Mesendoderm (in vitro differentiated cells): ENCODE measurements at regions not wholly inside any gene's neighbourhood (a gene's known extent, or its start where the extent isn't known, plus 50 kb on each side); places are given as distances from the start of the nearest gene placed in this dataset.

ENCODE experiments used
- DNase-seq: peaks from one replicate; pipeline ENCODE4 v3.0.0; 2013
- H2AK5ac ChIP-seq: 2 replicates; pipeline ENCODE4 v1.6.1; 2013; ENCODE audit warnings: low read length, inconsistent platforms
- H2BK120ac ChIP-seq: 2 replicates; pipeline ENCODE4 v1.6.1; 2013; ENCODE audit warnings: low read depth, mild to moderate bottlenecking, low read length, moderate library complexity, mixed read lengths
- H2BK15ac ChIP-seq: replicated peaks from 2 replicates; pipeline ENCODE4 v1.6.1; 2013; ENCODE audit warnings: low read depth, mild to moderate bottlenecking, moderate library complexity
- H2BK5ac ChIP-seq: 2 replicates; pipeline ENCODE4 v1.6.1; 2013; ENCODE audit warnings: low read length, inconsistent platforms
- H3K18ac ChIP-seq: 2 replicates; pipeline ENCODE4 v1.6.1; 2013; ENCODE audit warnings: mild to moderate bottlenecking, low read length, mixed read lengths
- H3K23ac ChIP-seq: one replicate; pipeline ENCODE4 v1.6.1; 2013; ENCODE audit warnings: low read length
- H3K27ac ChIP-seq: 2 replicates; pipeline ENCODE4 v1.5.1; 2013; ENCODE audit warnings: low read depth, mild to moderate bottlenecking, inconsistent platforms, low read length, moderate library complexity
- H3K27me3 ChIP-seq: 2 replicates; pipeline ENCODE4 v1.6.1; 2013; ENCODE audit warnings: low read length, control low read depth, mild to moderate bottlenecking, inconsistent platforms; ENCODE audit not compliant: insufficient read depth, poor library complexity
- H3K36me3 ChIP-seq: 2 replicates; pipeline ENCODE4 v1.6.1; 2013; ENCODE audit warnings: low read length, inconsistent platforms; ENCODE audit not compliant: control insufficient read depth, insufficient read depth
- H3K4ac ChIP-seq: one replicate; pipeline ENCODE4 v1.6.1; 2013; ENCODE audit warnings: low read depth, mild to moderate bottlenecking, low read length, moderate library complexity
- H3K4me1 ChIP-seq: 2 replicates; pipeline ENCODE4 v1.6.1; 2013; ENCODE audit warnings: low read depth, low read length, inconsistent platforms; ENCODE audit not compliant: control insufficient read depth
- H3K4me2 ChIP-seq: 2 replicates; pipeline ENCODE4 v1.6.1; 2013; ENCODE audit warnings: low read length
- H3K4me3 ChIP-seq: 2 replicates; pipeline ENCODE4 v1.5.1; 2013; ENCODE audit warnings: mild to moderate bottlenecking, low read length
- H3K56ac ChIP-seq: one replicate; pipeline ENCODE4 v1.6.1; 2013; ENCODE audit warnings: low read length
- H3K79me1 ChIP-seq: 2 replicates; pipeline ENCODE4 v1.6.1; 2013; ENCODE audit warnings: low read length, inconsistent platforms
- H3K79me2 ChIP-seq: 2 replicates; pipeline ENCODE4 v1.6.1; 2013; ENCODE audit warnings: mild to moderate bottlenecking, low read length; ENCODE audit not compliant: control insufficient read depth, insufficient read depth
- H3K9ac ChIP-seq: 2 replicates; pipeline ENCODE4 v1.6.1; 2013; ENCODE audit warnings: low read length, inconsistent platforms
- H4K5ac ChIP-seq: one replicate; pipeline ENCODE4 v1.6.1; 2013; ENCODE audit warnings: low read length
- H4K8ac ChIP-seq: one replicate; pipeline ENCODE4 v1.6.1; 2013; ENCODE audit warnings: low read depth, mild to moderate bottlenecking, control low read depth, low read length, moderate library complexity
- WGBS: extraction: QIAGEN DNeasy Blood & Tissue Kit; methylation state at CpG from one replicate; pipeline ENCODE4 v1.1.7; 2013; ENCODE audit warnings: low lambda C conversion rate, missing lambda C conversion rate; ENCODE audit not compliant: insufficient coverage; ENCODE audit errors: extremely low coverage; 5-methylcytosine and 5-hydroxymethylcytosine counted together

- Histone ChIP-seq H2BK5ac (no peak overlapping the region), H3K23ac (no peak overlapping the region), H3K27ac (no peak overlapping the region), H3K36me3 (no peaks in the 10 kb centered on the region), H3K4ac (no peak overlapping the region), H3K4me3 (no peak overlapping the region), H3K56ac (no peak overlapping the region), H3K4me2 (no peak overlapping the region), H3K79me2 (no peaks in the 10 kb centered on the region), H4K8ac (no peak overlapping the region), H4K5ac (no peak overlapping the region), H3K9ac (no peak overlapping the region), H2BK120ac (no peak overlapping the region), H2AK5ac (no peak overlapping the region), H3K27me3 (no peaks in the 10 kb centered on the region), H2BK15ac (no peak overlapping the region), H3K4me1 (no peaks in the 10 kb centered on the region), H3K79me1 (no peaks in the 10 kb centered on the region), H3K18ac (no peak overlapping the region)
- no peak for DNase-seq
- no CpG with 5 or more reads among the region's 3 CpGs for WGBS
Measured at GRCh38 chr6:93165850-93166430, 253.4 kb downstream of the EPHA7 start.

DNA sequence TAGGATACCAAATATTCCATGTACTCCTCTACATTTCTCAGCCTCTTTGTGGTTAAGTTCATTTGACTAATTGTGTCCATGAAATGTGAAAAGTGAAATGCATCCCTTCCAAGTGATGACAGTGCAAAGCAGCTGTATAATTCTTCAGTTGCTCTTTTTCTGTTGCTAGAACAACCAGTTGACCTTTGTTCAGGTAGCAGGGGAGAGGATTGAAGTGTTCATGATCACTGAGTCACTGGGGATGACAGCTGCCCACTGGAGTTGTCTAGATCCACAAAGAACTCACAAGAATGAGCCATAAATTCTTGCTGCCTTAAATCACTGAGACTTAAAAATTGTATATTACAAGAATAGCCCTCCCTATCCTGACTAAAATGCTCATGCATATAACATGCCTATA lies 254.6 kb downstream of the EPHA7 start:
- Histone ChIP-seq H2BK15ac (no peak overlapping the region), H2BK120ac (no peak overlapping the region), H3K18ac (no peak overlapping the region), H4K8ac (no peak overlapping the region), H3K4me2 (no peak overlapping the region), H3K27ac (no peak overlapping the region), H3K4me1 (no peaks in the 10 kb centered on the region), H3K4me3 (no peak overlapping the region), H3K27me3 (no peaks in the 10 kb centered on the region), H3K79me1 (no peaks in the 10 kb centered on the region), H3K4ac (no peak overlapping the region), H3K79me2 (no peaks in the 10 kb centered on the region), H3K9ac (no peak overlapping the region), H4K5ac (no peak overlapping the region), H2BK5ac (no peak overlapping the region), H3K36me3 (no peaks in the 10 kb centered on the region), H2AK5ac (no peak overlapping the region), H3K23ac (no peak overlapping the region), H3K56ac (no peak overlapping the region)
- DNase-seq, result no peak

GRCh38 chr6:93163146-93163545 lies 256.2 kb downstream of the EPHA7 start:
- no peak overlapping the region for H2BK5ac ChIP-seq
- no peak overlapping the region for H4K8ac ChIP-seq
- WGBS, result no CpG with 5 or more reads among the region's 3 CpGs
- no peak overlapping the region for H3K4ac ChIP-seq
- H3K18ac ChIP-seq, result no peak overlapping the region
- H3K4me3 ChIP-seq, result no peak overlapping the region
- no peak overlapping the region for H4K5ac ChIP-seq
- no peak overlapping the region for H3K9ac ChIP-seq
- H2BK15ac ChIP-seq, result no peak overlapping the region
- no peak overlapping the region for H3K27ac ChIP-seq
- no peak overlapping the region for H3K56ac ChIP-seq
- H3K79me2 ChIP-seq, result no peaks in the 10 kb centered on the region
- H2BK120ac ChIP-seq, result no peak overlapping the region
- no peaks in the 10 kb centered on the region for H3K4me1 ChIP-seq
- H3K4me2 ChIP-seq, result no peak overlapping the region
- no peaks in the 10 kb centered on the region for H3K36me3 ChIP-seq
- no peak overlapping the region for H3K23ac ChIP-seq
- no peak overlapping the region for H2AK5ac ChIP-seq
- no peaks in the 10 kb centered on the region for H3K79me1 ChIP-seq
- H3K27me3 ChIP-seq, result no peaks in the 10 kb centered on the region
- no peak for DNase-seq

DNA sequence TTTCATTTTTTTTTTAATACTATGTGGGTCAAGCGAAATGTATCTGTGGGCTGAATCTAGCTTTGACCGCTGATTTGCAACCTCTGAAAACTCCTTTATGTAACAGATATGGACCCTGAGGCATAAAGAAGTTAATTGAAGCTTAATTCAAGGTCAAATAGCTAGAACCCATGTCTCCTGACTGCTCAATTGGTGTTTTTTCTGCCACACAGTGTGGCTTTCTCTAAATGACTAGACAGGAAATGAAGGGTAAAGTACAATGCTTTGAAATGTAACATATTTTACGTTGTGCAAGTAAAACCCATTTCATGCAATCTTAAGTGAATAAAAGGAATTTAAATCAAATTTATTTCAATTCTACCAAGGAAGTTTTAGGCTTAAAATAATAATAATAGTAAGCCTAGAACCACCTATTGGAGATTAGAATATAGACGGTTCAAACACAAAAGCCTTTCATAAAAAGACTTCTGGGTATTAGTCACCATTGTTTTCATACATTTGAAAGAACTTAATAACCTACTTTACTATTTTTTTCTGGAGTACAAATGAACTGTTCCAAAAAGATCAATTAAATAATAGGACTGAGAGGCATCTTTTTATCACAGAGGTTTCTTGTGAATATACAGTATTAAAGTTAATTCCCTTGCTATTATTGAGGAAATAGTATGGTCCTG lies 279.8 kb downstream of the EPHA7 start:
- no peak overlapping the region for H2BK15ac ChIP-seq
- H3K56ac ChIP-seq, result no peak overlapping the region
- no peak overlapping the region for H3K9ac ChIP-seq
- H3K4me2 ChIP-seq, result no peak overlapping the region
- no peaks in the 10 kb centered on the region for H3K27me3 ChIP-seq
- H3K23ac ChIP-seq, result no peak overlapping the region
- H3K27ac ChIP-seq, result no peak overlapping the region
- no peak overlapping the region for H3K18ac ChIP-seq
- H3K36me3 ChIP-seq, result no peaks in the 10 kb centered on the region
- H3K4me1 ChIP-seq, result peaks cover 2% of the 10 kb centered on the region
- no peak overlapping the region for H4K8ac ChIP-seq
- H2BK5ac ChIP-seq, result no peak overlapping the region
- H3K79me2 ChIP-seq, result no peaks in the 10 kb centered on the region
- no peak for DNase-seq
- no peaks in the 10 kb centered on the region for H3K79me1 ChIP-seq
- no peak overlapping the region for H3K4me3 ChIP-seq
- H2AK5ac ChIP-seq, result no peak overlapping the region
- H2BK120ac ChIP-seq, result no peak overlapping the region
- no peak overlapping the region for H3K4ac ChIP-seq
- WGBS, result no CpG with 5 or more reads among the region's 4 CpGs
- no peak overlapping the region for H4K5ac ChIP-seq

DNA sequence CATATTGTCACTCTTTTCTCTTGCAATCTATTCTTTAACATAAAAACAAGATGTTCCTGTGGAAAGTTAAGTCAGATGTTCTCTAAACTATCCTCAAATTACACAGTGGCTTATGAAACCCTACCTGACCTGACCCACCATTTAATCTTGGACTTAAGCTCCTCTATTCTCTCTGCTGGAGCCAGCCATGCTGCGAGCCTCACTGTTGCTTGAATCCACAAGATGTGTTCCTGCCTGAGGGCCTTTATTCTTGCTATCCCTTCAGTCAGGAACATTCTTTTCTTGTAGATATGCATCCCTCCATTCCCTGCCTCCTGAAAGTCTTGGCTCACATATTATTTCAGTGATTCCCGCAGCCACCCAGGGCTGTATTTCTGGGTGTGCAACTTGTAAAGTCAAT lies 283.2 kb downstream of the EPHA7 start:
- Histone ChIP-seq H2BK15ac (no peak overlapping the region), H3K4me3 (no peak overlapping the region), H3K23ac (no peak overlapping the region), H4K8ac (no peak overlapping the region), H2BK120ac (no peak overlapping the region), H3K27ac (no peak overlapping the region), H3K56ac (no peak overlapping the region), H2BK5ac (no peak overlapping the region), H3K36me3 (no peaks in the 10 kb centered on the region), H4K5ac (no peak overlapping the region), H3K27me3 (no peaks in the 10 kb centered on the region), H3K4me2 (no peak overlapping the region), H3K4ac (no peak overlapping the region), H3K4me1 (peaks cover 2% of the 10 kb centered on the region), H3K9ac (no peak overlapping the region), H3K18ac (no peak overlapping the region), H3K79me2 (no peaks in the 10 kb centered on the region), H2AK5ac (no peak overlapping the region), H3K79me1 (no peaks in the 10 kb centered on the region)
- DNase-seq, result peak; percentile 79
- WGBS, result no CpG with 5 or more reads among the region's 2 CpGs
